Motor neuron (in vitro differentiated cells): ENCODE measurements at regions not wholly inside any gene's neighbourhood (a gene's known extent, or its start where the extent isn't known, plus 50 kb on each side); places are given as distances from the start of the nearest gene placed in this dataset.
"Not testable (repeated sequence)": the region's sequence is repeated elsewhere in the genome, so short reads cannot be mapped to it uniquely, and the experiment has no call there.

ENCODE experiments used
- ATAC-seq, 8 experiments: fragments of 200-7000 bp; cut with Tn5 transposase; replicated peaks in 6 of 8; 2 replicates each; pipeline ENCODE4 v1.8.0; 2021; ENCODE audit warnings: mild to moderate bottlenecking in 8 of 8, moderate library complexity in 8 of 8
- H3K27ac ChIP-seq, 2 donors: fragments of 250-450 bp; sonication (Bioruptor Pico); 2 replicates each; pipeline ENCODE4 v1.9.0; 2021; ENCODE audit warnings: antibody characterized with exemption in 2 of 2, mild to moderate bottlenecking in 2 of 2, moderate library complexity in 1 of 2
- H3K4me1 ChIP-seq, 2 donors: fragments of 250-450 bp; sonication (Bioruptor Pico); replicated peaks in 1 of 2; 2 replicates each; pipeline ENCODE4 v1.6.1; 2021; ENCODE audit warnings: antibody characterized with exemption in 2 of 2, mild to moderate bottlenecking in 2 of 2, moderate library complexity in 1 of 2
- H3K4me3 ChIP-seq, 5 donors: fragments of 250-450 bp; sonication (Bioruptor Pico); 2 replicates each; pipeline ENCODE4 v1.9.0; 2021; ENCODE audit warnings: antibody characterized with exemption in 5 of 5, mild to moderate bottlenecking in 5 of 5, moderate library complexity in 4 of 5
- WGBS, 10 experiments: fragments of 450-650 bp; shearing (Covaris generic); methylation state at CpG; one replicate each; pipeline ENCODE4 v1.0.0; 2022; 5-methylcytosine and 5-hydroxymethylcytosine counted together
- in situ Hi-C, 9 experiments: fragments of 400-800 bp; cut with MboI; loops; one replicate each; pipeline ENCODE4 v1.15.0; 2021; ENCODE audit warnings: low sequenced_read_pairs in 9 of 9, low pct_unique_long_range_greater_than_20kb in 2 of 9; ENCODE audit not compliant: unreplicated experiment in 9 of 9

GRCh38 chr12:90819709-90820108 is 135.3 kb downstream of the CCER1 start:
- in situ Hi-C loops, result no loop called here

GRCh38 chr12:90816353-90817089 is 138.5 kb downstream of the CCER1 start:
- no peak for ATAC-seq

More at GRCh38 chr12:90819709-90820108, 135.3 kb downstream of the CCER1 start:
- Histone ChIP-seq H3K27ac (no peak overlapping the region), H3K4me3 (no peak overlapping the region), H3K4me1 (no peaks in the 10 kb centered on the region)
- peak in 3 of 8 experiments; percentile 53 to 92 (median 81) for ATAC-seq

GRCh38 chr12:90809940-90810339 is 145.0 kb downstream of the CCER1 start:
- 29 to 89% (median 83%) methylated on average over 1 of the region's 1 CpG; no CpG with 5 or more reads in 4 of the 10 experiments for WGBS, 10 experiments
- ATAC-seq, result no peak
- Histone ChIP-seq H3K4me1 (no peaks in the 10 kb centered on the region), H3K4me3 (no peak overlapping the region), H3K27ac (no peak overlapping the region)
- in situ Hi-C loops, result no loop called here

More at GRCh38 chr12:90816353-90817089, 138.5 kb downstream of the CCER1 start:
- Histone ChIP-seq H3K4me3 (no peak overlapping the region), H3K4me1 (no peaks in the 10 kb centered on the region), H3K27ac (no peak overlapping the region)
- in situ Hi-C loops, result no loop called here
- WGBS, 10 experiments, result 49 to 100% (median 83%) methylated on average over 1 to 3 of the region's 3 CpGs

- in situ Hi-C loops, result no loop called here
- Histone ChIP-seq H3K4me3 (no peak overlapping the region), H3K27ac (no peak overlapping the region), H3K4me1 (no peaks in the 10 kb centered on the region)
- 40 to 100% (median 87%) methylated on average over 1 to 3 of the region's 3 CpGs; no CpG with 5 or more reads in 1 of the 10 experiments for WGBS, 10 experiments
- ATAC-seq, result no peak
These were observed 146.4 kb downstream of the CCER1 start for GRCh38 chr12:90808568-90808967.

- ATAC-seq, result no peak
- in situ Hi-C loops, result no loop called here
- H3K27ac ChIP-seq, result no peak overlapping the region
- WGBS, 10 experiments, result 85 to 100% (median 97%) methylated on average over 2 to 4 of the region's 6 CpGs; no CpG with 5 or more reads in 2 of the 10 experiments
- H3K4me1 ChIP-seq, result no peaks in the 10 kb centered on the region
- H3K4me3 ChIP-seq, result no peak overlapping the region
These were observed 152.2 kb downstream of the CCER1 start for GRCh38 chr12:90802727-90803126.

GRCh38 chr12:90801776-90802175 is 153.2 kb downstream of the CCER1 start:
- no peak overlapping the region for H3K4me3 ChIP-seq
- no peak overlapping the region for H3K27ac ChIP-seq
- H3K4me1 ChIP-seq, result no peaks in the 10 kb centered on the region
- in situ Hi-C loops, result no loop called here
- no peak for ATAC-seq
- WGBS, 10 experiments, result 66 to 96% (median 81%) methylated on average over 1 to 4 of the region's 4 CpGs

- Histone ChIP-seq H3K27ac (no peak overlapping the region), H3K4me3 (no peak overlapping the region), H3K4me1 (no peaks in the 10 kb centered on the region)
- no peak for ATAC-seq
- WGBS, 10 experiments, result 0 to 75% (median 44%) methylated on average over 1 to 2 of the region's 2 CpGs; no CpG with 5 or more reads in 2 of the 10 experiments
- in situ Hi-C loops, result no loop called here
These were observed 160.8 kb downstream of the CCER1 start for GRCh38 chr12:90794212-90794611.

- 40 to 100% (median 86%) methylated on average over 1 of the region's 1 CpG; no CpG with 5 or more reads in 5 of the 10 experiments for whole genome bisulfite sequencing, 10 experiments
These were observed 162.3 kb downstream of the CCER1 start for GRCh38 chr12:90792718-90793117.

GRCh38 chr12:90791445-90791844 is 163.5 kb downstream of the CCER1 start:
- WGBS, 10 experiments, result 28 to 100% (median 88%) methylated on average over 1 to 3 of the region's 3 CpGs
- Histone ChIP-seq H3K27ac (no peak overlapping the region), H3K4me1 (no peaks in the 10 kb centered on the region), H3K4me3 (no peak overlapping the region)
- in situ Hi-C loops, result no loop called here
- no peak for ATAC-seq

More at GRCh38 chr12:90792718-90793117, 162.3 kb downstream of the CCER1 start:
- ATAC-seq, H3K27ac ChIP-seq, H3K4me1 ChIP-seq, in situ Hi-C loops, H3K4me3 ChIP-seq: not testable (repeated sequence)

- Histone ChIP-seq H3K4me1 (no peaks in the 10 kb centered on the region), H3K4me3 (no peak overlapping the region), H3K27ac (no peak overlapping the region)
- in situ Hi-C loops, result no loop called here
- WGBS, 10 experiments, result 14 to 91% (median 81%) methylated on average over 1 to 4 of the region's 4 CpGs
- ATAC-seq, result no peak
These were observed 164.2 kb downstream of the CCER1 start for GRCh38 chr12:90790747-90791146.

- no peak overlapping the region for H3K4me3 ChIP-seq
These were observed 181.5 kb downstream of the CCER1 start for GRCh38 chr12:90773491-90773890.

GRCh38 chr12:90770861-90771260 is 184.1 kb downstream of the CCER1 start:
- ATAC-seq, result no peak
- Histone ChIP-seq H3K4me1 (no peaks in the 10 kb centered on the region), H3K27ac (no peak overlapping the region), H3K4me3 (no peak overlapping the region)
- WGBS, 10 experiments, result 36 to 100% (median 86%) methylated on average over 1 of the region's 1 CpG; no CpG with 5 or more reads in 2 of the 10 experiments
- in situ Hi-C loops, result no loop called here

More at GRCh38 chr12:90773491-90773890, 181.5 kb downstream of the CCER1 start:
- no peak for ATAC-seq
- WGBS, 10 experiments, result 0 to 100% (median 73%) methylated on average over 1 of the region's 1 CpG; no CpG with 5 or more reads in 2 of the 10 experiments
- H3K4me1 ChIP-seq, result no peaks in the 10 kb centered on the region
- in situ Hi-C loops, result no loop called here
- no peak overlapping the region for H3K27ac ChIP-seq

- no peaks in the 10 kb centered on the region for H3K4me1 ChIP-seq
- 40 to 100% (median 91%) methylated on average over 1 of the region's 1 CpG; no CpG with 5 or more reads in 1 of the 10 experiments for WGBS, 10 experiments
- in situ Hi-C loops, result no loop called here
- ATAC-seq, result no peak
- H3K27ac ChIP-seq, result no peak overlapping the region
- no peak overlapping the region for H3K4me3 ChIP-seq
These were observed 197.0 kb downstream of the CCER1 start for GRCh38 chr12:90757957-90758356.

- in situ Hi-C loops, result no loop called here
- no peak for ATAC-seq
- 0 to 100% (median 73%) methylated on average over 1 of the region's 1 CpG; no CpG with 5 or more reads in 2 of the 10 experiments for WGBS, 10 experiments
- Histone ChIP-seq H3K27ac (no peak overlapping the region), H3K4me1 (no peaks in the 10 kb centered on the region), H3K4me3 (no peak overlapping the region)
These were observed 209.8 kb downstream of the CCER1 start for GRCh38 chr12:90745211-90745610.
